Mesendoderm (in vitro differentiated cells): ENCODE measurements at regions not wholly inside any gene's neighbourhood (a gene's known extent, or its start where the extent isn't known, plus 50 kb on each side); places are given as distances from the start of the nearest gene placed in this dataset.
A peak's percentile ranks its signal among the peaks of the same experiment; 100 is the strongest.

ENCODE experiments used
- DNase-seq: peaks from one replicate; pipeline ENCODE4 v3.0.0; 2013
- H2AK5ac ChIP-seq: 2 replicates; pipeline ENCODE4 v1.6.1; 2013; ENCODE audit warnings: low read length, inconsistent platforms
- H2BK120ac ChIP-seq: 2 replicates; pipeline ENCODE4 v1.6.1; 2013; ENCODE audit warnings: low read depth, mild to moderate bottlenecking, low read length, moderate library complexity, mixed read lengths
- H2BK15ac ChIP-seq: replicated peaks from 2 replicates; pipeline ENCODE4 v1.6.1; 2013; ENCODE audit warnings: low read depth, mild to moderate bottlenecking, moderate library complexity
- H2BK5ac ChIP-seq: 2 replicates; pipeline ENCODE4 v1.6.1; 2013; ENCODE audit warnings: low read length, inconsistent platforms
- H3K18ac ChIP-seq: 2 replicates; pipeline ENCODE4 v1.6.1; 2013; ENCODE audit warnings: mild to moderate bottlenecking, low read length, mixed read lengths
- H3K23ac ChIP-seq: one replicate; pipeline ENCODE4 v1.6.1; 2013; ENCODE audit warnings: low read length
- H3K27ac ChIP-seq: 2 replicates; pipeline ENCODE4 v1.5.1; 2013; ENCODE audit warnings: low read depth, mild to moderate bottlenecking, inconsistent platforms, low read length, moderate library complexity
- H3K27me3 ChIP-seq: 2 replicates; pipeline ENCODE4 v1.6.1; 2013; ENCODE audit warnings: low read length, control low read depth, mild to moderate bottlenecking, inconsistent platforms; ENCODE audit not compliant: insufficient read depth, poor library complexity
- H3K36me3 ChIP-seq: 2 replicates; pipeline ENCODE4 v1.6.1; 2013; ENCODE audit warnings: low read length, inconsistent platforms; ENCODE audit not compliant: control insufficient read depth, insufficient read depth
- H3K4ac ChIP-seq: one replicate; pipeline ENCODE4 v1.6.1; 2013; ENCODE audit warnings: low read depth, mild to moderate bottlenecking, low read length, moderate library complexity
- H3K4me1 ChIP-seq: 2 replicates; pipeline ENCODE4 v1.6.1; 2013; ENCODE audit warnings: low read depth, low read length, inconsistent platforms; ENCODE audit not compliant: control insufficient read depth
- H3K4me2 ChIP-seq: 2 replicates; pipeline ENCODE4 v1.6.1; 2013; ENCODE audit warnings: low read length
- H3K4me3 ChIP-seq: 2 replicates; pipeline ENCODE4 v1.5.1; 2013; ENCODE audit warnings: mild to moderate bottlenecking, low read length
- H3K56ac ChIP-seq: one replicate; pipeline ENCODE4 v1.6.1; 2013; ENCODE audit warnings: low read length
- H3K79me1 ChIP-seq: 2 replicates; pipeline ENCODE4 v1.6.1; 2013; ENCODE audit warnings: low read length, inconsistent platforms
- H3K79me2 ChIP-seq: 2 replicates; pipeline ENCODE4 v1.6.1; 2013; ENCODE audit warnings: mild to moderate bottlenecking, low read length; ENCODE audit not compliant: control insufficient read depth, insufficient read depth
- H3K9ac ChIP-seq: 2 replicates; pipeline ENCODE4 v1.6.1; 2013; ENCODE audit warnings: low read length, inconsistent platforms
- H4K5ac ChIP-seq: one replicate; pipeline ENCODE4 v1.6.1; 2013; ENCODE audit warnings: low read length
- H4K8ac ChIP-seq: one replicate; pipeline ENCODE4 v1.6.1; 2013; ENCODE audit warnings: low read depth, mild to moderate bottlenecking, control low read depth, low read length, moderate library complexity
- WGBS: extraction: QIAGEN DNeasy Blood & Tissue Kit; methylation state at CpG from one replicate; pipeline ENCODE4 v1.1.7; 2013; ENCODE audit warnings: low lambda C conversion rate, missing lambda C conversion rate; ENCODE audit not compliant: insufficient coverage; ENCODE audit errors: extremely low coverage; 5-methylcytosine and 5-hydroxymethylcytosine counted together

- Histone ChIP-seq H3K36me3 (no peaks in the 10 kb centered on the region), H2BK120ac (no peak overlapping the region), H2BK15ac (no peak overlapping the region), H3K27me3 (no peaks in the 10 kb centered on the region), H3K4me2 (no peak overlapping the region), H2BK5ac (no peak overlapping the region), H2AK5ac (no peak overlapping the region), H4K5ac (no peak overlapping the region), H3K4ac (no peak overlapping the region), H3K4me1 (no peaks in the 10 kb centered on the region), H3K23ac (no peak overlapping the region), H3K18ac (no peak overlapping the region), H3K4me3 (no peak overlapping the region), H3K79me2 (no peaks in the 10 kb centered on the region), H3K79me1 (no peaks in the 10 kb centered on the region), H3K9ac (no peak overlapping the region), H3K27ac (no peak overlapping the region), H3K56ac (no peak overlapping the region), H4K8ac (no peak overlapping the region)
- DNase-seq = peak; percentile 8
- WGBS = no CpG with 5 or more reads among the region's 2 CpGs
Observed at GRCh38 chr1:81044708-81045107, 756.0 kb upstream of the ADGRL2 start.

DNA sequence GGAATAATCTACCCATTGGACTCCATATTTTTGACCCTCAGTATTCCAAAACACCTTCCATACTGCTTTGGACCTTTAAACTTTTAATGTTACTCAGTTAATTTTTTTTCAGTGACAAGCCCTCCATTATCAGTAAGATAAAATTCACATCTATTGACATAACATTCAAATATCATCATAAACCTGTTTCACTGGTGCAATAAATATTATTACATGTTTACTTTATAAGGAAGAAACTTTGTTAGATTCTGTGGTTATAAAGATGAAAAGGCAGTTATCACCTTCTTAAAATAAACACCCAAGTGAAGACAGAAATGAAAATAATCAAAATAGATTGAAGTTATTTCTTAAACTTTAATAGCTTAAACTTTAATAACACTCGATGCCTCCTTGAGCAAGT lies 758.5 kb upstream of the ADGRL2 start:
- H4K8ac ChIP-seq = no peak overlapping the region
- WGBS = no CpG with 5 or more reads among the region's 1 CpG

GRCh38 chr1:81034291-81034690 lies 766.4 kb upstream of the ADGRL2 start:
- Histone ChIP-seq H3K79me2 (no peaks in the 10 kb centered on the region), H3K56ac (no peak overlapping the region), H3K18ac (no peak overlapping the region), H3K9ac (no peak overlapping the region), H3K23ac (no peak overlapping the region), H2BK120ac (no peak overlapping the region), H2BK5ac (no peak overlapping the region), H3K4me1 (no peaks in the 10 kb centered on the region), H3K79me1 (no peaks in the 10 kb centered on the region), H4K5ac (no peak overlapping the region), H3K4me2 (no peak overlapping the region), H3K27me3 (no peaks in the 10 kb centered on the region), H2BK15ac (no peak overlapping the region), H3K4me3 (no peak overlapping the region), H2AK5ac (no peak overlapping the region), H3K36me3 (no peaks in the 10 kb centered on the region), H4K8ac (no peak overlapping the region), H3K4ac (no peak overlapping the region), H3K27ac (no peak overlapping the region)
- WGBS = no CpG with 5 or more reads among the region's 1 CpG
- no peak for DNase-seq

More for the DNA sequence above, 758.5 kb upstream of the ADGRL2 start:
- Histone ChIP-seq H3K9ac (no peak overlapping the region), H3K27me3 (no peaks in the 10 kb centered on the region), H3K4me1 (no peaks in the 10 kb centered on the region), H3K4ac (no peak overlapping the region), H2BK5ac (no peak overlapping the region), H2BK15ac (no peak overlapping the region), H2AK5ac (no peak overlapping the region), H3K27ac (no peak overlapping the region), H3K18ac (no peak overlapping the region), H3K23ac (no peak overlapping the region), H2BK120ac (no peak overlapping the region), H4K5ac (no peak overlapping the region), H3K36me3 (no peaks in the 10 kb centered on the region), H3K79me2 (no peaks in the 10 kb centered on the region), H3K4me3 (no peak overlapping the region), H3K56ac (no peak overlapping the region), H3K4me2 (no peak overlapping the region), H3K79me1 (no peaks in the 10 kb centered on the region)
- no peak for DNase-seq

DNA sequence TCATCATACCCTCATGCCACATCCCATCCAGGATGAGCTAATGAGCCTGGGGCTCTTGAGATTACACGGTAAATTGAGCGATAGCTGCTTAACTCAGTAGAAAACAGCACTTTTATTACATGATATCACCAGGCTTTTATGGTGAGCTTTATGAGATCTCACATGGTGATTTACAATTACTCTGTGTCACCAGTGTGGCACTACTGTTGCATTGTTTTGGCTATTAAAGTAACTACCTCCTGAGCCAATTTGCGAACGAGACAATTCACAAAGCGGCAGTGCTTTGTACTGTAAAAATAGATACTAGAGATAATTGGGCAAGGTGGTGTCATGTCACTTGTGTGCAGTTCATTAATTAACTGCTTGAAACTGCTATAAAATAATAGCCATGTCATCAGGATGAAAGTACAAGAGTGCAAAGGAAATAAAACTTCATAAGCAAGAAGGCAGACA lies 767.7 kb upstream of the ADGRL2 start:
- Histone ChIP-seq H3K79me2 (no peaks in the 10 kb centered on the region), H3K18ac (no peak overlapping the region), H4K8ac (no peak overlapping the region), H3K9ac (no peak overlapping the region), H2BK120ac (no peak overlapping the region), H3K4me3 (no peak overlapping the region), H3K27ac (no peak overlapping the region), H4K5ac (no peak overlapping the region), H3K36me3 (no peaks in the 10 kb centered on the region), H3K23ac (no peak overlapping the region), H2BK5ac (no peak overlapping the region), H2BK15ac (no peak overlapping the region), H3K4ac (no peak overlapping the region), H2AK5ac (no peak overlapping the region), H3K56ac (no peak overlapping the region), H3K4me1 (no peaks in the 10 kb centered on the region), H3K79me1 (no peaks in the 10 kb centered on the region), H3K4me2 (no peak overlapping the region), H3K27me3 (no peaks in the 10 kb centered on the region)
- DNase-seq = no peak
- no CpG with 5 or more reads among the region's 5 CpGs for WGBS

DNA sequence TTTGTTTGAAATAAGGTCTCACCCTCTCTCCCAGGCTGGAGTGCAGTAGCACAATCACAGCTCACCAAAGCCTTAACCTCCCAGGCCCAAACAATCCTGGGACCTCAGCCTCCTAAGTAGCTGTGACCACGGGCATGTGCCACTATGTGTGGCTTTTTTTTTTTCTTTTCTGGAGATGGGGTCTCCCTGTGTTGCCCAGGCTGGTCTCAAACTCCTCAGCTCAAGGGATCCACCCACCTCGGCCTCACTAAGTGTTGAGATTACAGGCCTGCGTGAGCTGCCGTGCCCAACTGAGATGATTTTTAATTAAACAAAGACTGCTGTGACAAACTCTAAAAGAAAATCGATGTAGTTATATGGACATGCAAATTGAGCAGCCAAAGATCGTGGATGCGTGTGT lies 768.4 kb upstream of the ADGRL2 start:
- Histone ChIP-seq H4K5ac (no peak overlapping the region), H3K23ac (no peak overlapping the region), H3K9ac (no peak overlapping the region), H3K36me3 (no peaks in the 10 kb centered on the region), H3K4me2 (no peak overlapping the region), H2AK5ac (no peak overlapping the region), H4K8ac (no peak overlapping the region), H2BK5ac (no peak overlapping the region), H3K4ac (no peak overlapping the region), H3K27ac (no peak overlapping the region), H3K4me1 (no peaks in the 10 kb centered on the region), H3K79me2 (no peaks in the 10 kb centered on the region), H2BK15ac (no peak overlapping the region), H3K4me3 (no peak overlapping the region), H3K79me1 (no peaks in the 10 kb centered on the region), H2BK120ac (no peak overlapping the region), H3K18ac (no peak overlapping the region), H3K27me3 (no peaks in the 10 kb centered on the region), H3K56ac (no peak overlapping the region)
- no peak for DNase-seq
- WGBS = no CpG with 5 or more reads among the region's 7 CpGs

- Histone ChIP-seq H3K4me1 (no peaks in the 10 kb centered on the region), H3K18ac (no peak overlapping the region), H2BK15ac (no peak overlapping the region), H3K56ac (no peak overlapping the region), H3K4me2 (no peak overlapping the region), H4K5ac (no peak overlapping the region), H4K8ac (no peak overlapping the region), H3K9ac (no peak overlapping the region), H3K79me1 (no peaks in the 10 kb centered on the region), H3K23ac (no peak overlapping the region), H3K4ac (no peak overlapping the region), H2AK5ac (no peak overlapping the region), H2BK120ac (no peak overlapping the region), H3K4me3 (no peak overlapping the region), H3K27me3 (no peaks in the 10 kb centered on the region), H3K27ac (no peak overlapping the region), H3K36me3 (no peaks in the 10 kb centered on the region), H3K79me2 (no peaks in the 10 kb centered on the region), H2BK5ac (no peak overlapping the region)
- WGBS = no CpG with 5 or more reads among the region's 3 CpGs
- DNase-seq = no peak
Observed at GRCh38 chr1:81030441-81030840, 770.3 kb upstream of the ADGRL2 start.
